ENCODE measurements at regions not wholly inside any gene's neighbourhood (a gene's known extent, or its start where the extent isn't known, plus 50 kb on each side); places are given as distances from the start of the nearest gene placed in this dataset.

GRCh38 chr4:25538430-25538829 lies 117.2 kb upstream of the SLC34A2 start:
- intact Hi-C loops (cut with DNase I), result no loop called here
- peaks cover 0 to 7% (median 5%) of the 10 kb centered on the region in 3 donors for H3K4me1 ChIP-seq (ENCODE audit: control insufficient read depth in 2 of 3, insufficient read depth in 2 of 3, low read depth in 1 of 3, low read length in 3 of 3)
- H3K4me3 ChIP-seq (ENCODE audit: low read length in 3 of 3), result no peak overlapping the region
- H3K27me3 ChIP-seq (ENCODE audit: control insufficient read depth, insufficient read depth, low read length), result no peaks in the 10 kb centered on the region
- DNase-seq (no peak), FAIRE-seq (no peak)
- TF ChIP-seq, protein P1, sequence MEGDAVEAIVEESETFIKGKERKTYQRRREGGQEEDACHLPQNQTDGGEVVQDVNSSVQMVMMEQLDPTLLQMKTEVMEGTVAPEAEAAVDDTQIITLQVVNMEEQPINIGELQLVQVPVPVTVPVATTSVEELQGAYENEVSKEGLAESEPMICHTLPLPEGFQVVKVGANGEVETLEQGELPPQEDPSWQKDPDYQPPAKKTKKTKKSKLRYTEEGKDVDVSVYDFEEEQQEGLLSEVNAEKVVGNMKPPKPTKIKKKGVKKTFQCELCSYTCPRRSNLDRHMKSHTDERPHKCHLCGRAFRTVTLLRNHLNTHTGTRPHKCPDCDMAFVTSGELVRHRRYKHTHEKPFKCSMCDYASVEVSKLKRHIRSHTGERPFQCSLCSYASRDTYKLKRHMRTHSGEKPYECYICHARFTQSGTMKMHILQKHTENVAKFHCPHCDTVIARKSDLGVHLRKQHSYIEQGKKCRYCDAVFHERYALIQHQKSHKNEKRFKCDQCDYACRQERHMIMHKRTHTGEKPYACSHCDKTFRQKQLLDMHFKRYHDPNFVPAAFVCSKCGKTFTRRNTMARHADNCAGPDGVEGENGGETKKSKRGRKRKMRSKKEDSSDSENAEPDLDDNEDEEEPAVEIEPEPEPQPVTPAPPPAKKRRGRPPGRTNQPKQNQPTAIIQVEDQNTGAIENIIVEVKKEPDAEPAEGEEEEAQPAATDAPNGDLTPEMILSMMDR (IDR thresholded peaks at IDR 0.05; ENCODE audit: borderline replicate concordance, extremely low read depth, insufficient read depth), result no peak
- H3K27ac ChIP-seq (ENCODE audit: low read depth in 2 of 2, low read length in 2 of 2), result no peak overlapping the region
- no peak overlapping the region for H3K9ac ChIP-seq (ENCODE audit: low read length in 3 of 3)
- H3K9me3 ChIP-seq (ENCODE audit: control insufficient read depth in 2 of 3, insufficient read depth in 1 of 3, low read length in 3 of 3), result no peaks in the 10 kb centered on the region
- H3K36me3 ChIP-seq (ENCODE audit: control insufficient read depth in 2 of 3, insufficient read depth in 3 of 3, low read length in 3 of 3), result no peaks in the 10 kb centered on the region

DNA sequence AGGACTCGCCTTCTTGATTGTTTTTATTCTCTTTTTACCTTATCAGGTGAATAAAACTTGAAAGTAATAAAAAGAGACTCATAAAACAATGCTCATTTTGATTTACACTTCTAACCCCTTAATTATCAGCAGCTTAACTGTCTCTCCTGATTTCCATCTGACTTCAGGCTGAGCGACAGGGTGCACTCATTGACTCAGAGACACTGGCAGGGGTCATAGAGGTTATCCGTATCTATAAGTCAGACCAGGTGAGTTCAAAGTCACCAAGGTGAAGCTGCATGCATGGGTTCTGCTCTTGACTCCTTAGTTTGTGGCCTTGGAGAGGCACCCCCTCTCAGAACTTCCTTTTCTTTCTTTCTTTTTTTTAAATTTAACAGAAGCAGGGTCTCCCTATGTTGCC lies 116.4 kb upstream of the SLC34A2 start:
- no peak overlapping the region for H3K4me3 ChIP-seq (ENCODE audit: low read length in 3 of 3)
- no peak for FAIRE-seq
- H3K27ac ChIP-seq (ENCODE audit: low read depth in 2 of 2, low read length in 2 of 2), result no peak overlapping the region
- H3K9ac ChIP-seq (ENCODE audit: low read length in 3 of 3), result no peak overlapping the region
- TF ChIP-seq, protein P1 (IDR thresholded peaks at IDR 0.05; ENCODE audit: borderline replicate concordance, extremely low read depth, insufficient read depth), result no peak
- H3K9me3 ChIP-seq (ENCODE audit: control insufficient read depth in 2 of 3, insufficient read depth in 1 of 3, low read length in 3 of 3), result no peaks in the 10 kb centered on the region
- peaks cover 0 to 7% (median 5%) of the 10 kb centered on the region in 3 donors for H3K4me1 ChIP-seq (ENCODE audit: control insufficient read depth in 2 of 3, insufficient read depth in 2 of 3, low read depth in 1 of 3, low read length in 3 of 3)
- intact Hi-C loops (cut with DNase I), result no loop called here
- no peaks in the 10 kb centered on the region for H3K36me3 ChIP-seq (ENCODE audit: control insufficient read depth in 2 of 3, insufficient read depth in 3 of 3, low read length in 3 of 3)
- H3K27me3 ChIP-seq (ENCODE audit: control insufficient read depth, insufficient read depth, low read length), result no peaks in the 10 kb centered on the region
- no peak for DNase-seq

DNA sequence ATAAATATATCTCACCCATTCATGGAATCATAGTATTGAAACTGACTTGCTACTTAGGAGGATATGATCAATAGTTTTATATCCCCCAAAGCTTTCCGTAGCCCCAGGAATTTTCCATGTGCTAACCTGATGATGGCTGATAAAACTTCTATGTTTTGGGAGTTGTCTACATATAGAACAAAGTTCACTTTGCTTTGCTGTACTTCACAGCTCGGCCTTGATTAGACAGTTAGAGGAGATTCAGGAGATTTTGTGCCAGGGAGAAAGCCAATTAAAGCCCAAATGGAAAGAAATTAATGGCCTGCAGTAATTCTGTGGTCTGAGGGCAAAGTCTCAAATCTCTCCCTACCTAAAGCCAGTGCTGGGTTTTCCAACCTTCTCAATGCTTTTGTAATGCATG lies 114.9 kb upstream of the SLC34A2 start:
- H3K9me3 ChIP-seq (ENCODE audit: control insufficient read depth in 2 of 3, insufficient read depth in 1 of 3, low read length in 3 of 3), result no peaks in the 10 kb centered on the region
- no peaks in the 10 kb centered on the region for H3K27me3 ChIP-seq (ENCODE audit: control insufficient read depth, insufficient read depth, low read length)
- no peak overlapping the region for H3K27ac ChIP-seq (ENCODE audit: low read depth in 2 of 2, low read length in 2 of 2)
- DNase-seq (peak in 1 of 5 donors; percentile 37), FAIRE-seq (no peak)
- no peak overlapping the region for H3K9ac ChIP-seq (ENCODE audit: low read length in 3 of 3)
- H3K36me3 ChIP-seq (ENCODE audit: control insufficient read depth in 2 of 3, insufficient read depth in 3 of 3, low read length in 3 of 3), result no peaks in the 10 kb centered on the region
- intact Hi-C loops (cut with DNase I), result no loop called here
- H3K4me1 ChIP-seq (ENCODE audit: control insufficient read depth in 2 of 3, insufficient read depth in 2 of 3, low read depth in 1 of 3, low read length in 3 of 3), result peaks cover 0 to 2% (median 0%) of the 10 kb centered on the region in 3 donors
- TF ChIP-seq, protein P1 (IDR thresholded peaks at IDR 0.05; ENCODE audit: borderline replicate concordance, extremely low read depth, insufficient read depth), result no peak
- H3K4me3 ChIP-seq (ENCODE audit: low read length in 3 of 3), result no peak overlapping the region

DNA sequence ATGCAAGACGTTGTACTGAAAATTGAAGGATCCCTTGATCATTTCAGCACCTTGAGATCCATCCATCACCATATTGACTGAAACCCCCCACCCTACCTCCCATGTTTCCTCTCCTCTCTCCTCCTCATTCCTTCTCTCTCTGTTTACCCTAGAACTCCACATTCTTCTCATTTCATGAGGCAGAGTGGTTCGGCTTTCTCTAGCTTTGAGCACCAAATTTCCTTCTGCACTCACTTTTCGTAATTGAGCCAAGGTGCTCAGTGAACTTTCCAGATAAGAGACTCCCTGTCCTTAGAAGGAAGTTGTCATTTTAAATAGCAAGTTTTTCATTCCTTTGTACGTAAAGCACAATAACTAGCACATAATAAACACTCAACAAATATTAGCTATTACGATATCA lies 108.3 kb upstream of the SLC34A2 start:
- intact Hi-C loops (cut with DNase I), result no loop called here
- Histone ChIP-seq H3K27ac (ENCODE audit: low read depth in 2 of 2, low read length in 2 of 2) (no peak overlapping the region), H3K4me1 (ENCODE audit: control insufficient read depth in 2 of 3, insufficient read depth in 2 of 3, low read depth in 1 of 3, low read length in 3 of 3) (peaks cover 0 to 2% (median 0%) of the 10 kb centered on the region in 3 donors), H3K36me3 (ENCODE audit: control insufficient read depth in 2 of 3, insufficient read depth in 3 of 3, low read length in 3 of 3) (no peaks in the 10 kb centered on the region), H3K9ac (ENCODE audit: low read length in 3 of 3) (no peak overlapping the region), H3K9me3 (ENCODE audit: control insufficient read depth in 2 of 3, insufficient read depth in 1 of 3, low read length in 3 of 3) (no peaks in the 10 kb centered on the region), H3K27me3 (ENCODE audit: control insufficient read depth, insufficient read depth, low read length) (no peaks in the 10 kb centered on the region), H3K4me3 (ENCODE audit: low read length in 3 of 3) (no peak overlapping the region)
- TF ChIP-seq, protein P1 (IDR thresholded peaks at IDR 0.05; ENCODE audit: borderline replicate concordance, extremely low read depth, insufficient read depth), result no peak
- FAIRE-seq (no peak), DNase-seq (no peak)
